GM12873 (cell line): ENCODE measurements at regions not wholly inside any gene's neighbourhood (a gene's known extent, or its start where the extent isn't known, plus 50 kb on each side); places are given as distances from the start of the nearest gene placed in this dataset.

ENCODE experiments used
- CTCF ChIP-seq: IDR thresholded peaks from 2 replicates; pipeline ENCODE4 v1.5.1; 2012; ENCODE audit warnings: low read depth, mild to moderate bottlenecking, moderate library complexity, low read length, control low read depth; ENCODE audit not compliant: insufficient read depth; ENCODE audit errors: missing control alignments

DNA sequence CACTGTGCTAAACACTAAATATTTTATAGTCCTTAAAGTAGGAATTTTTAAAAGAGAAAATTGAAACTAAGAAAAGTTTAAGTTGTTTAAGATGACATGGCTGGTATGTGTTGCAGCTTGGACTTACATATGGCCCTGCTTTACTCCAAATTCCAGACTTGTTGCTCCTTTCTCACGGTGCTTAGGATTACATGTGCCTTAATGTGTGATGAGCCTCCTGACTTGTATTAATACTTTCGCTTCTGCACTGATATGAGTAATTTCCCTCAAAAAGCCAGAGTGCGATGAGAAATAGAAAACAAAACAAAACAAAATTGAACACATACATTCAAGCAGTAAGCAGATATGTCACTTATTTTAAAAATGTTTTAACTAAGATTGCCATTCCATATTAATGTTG is 250.2 kb downstream of the VGLL3 start:
- no peak for TF ChIP-seq CTCF

DNA sequence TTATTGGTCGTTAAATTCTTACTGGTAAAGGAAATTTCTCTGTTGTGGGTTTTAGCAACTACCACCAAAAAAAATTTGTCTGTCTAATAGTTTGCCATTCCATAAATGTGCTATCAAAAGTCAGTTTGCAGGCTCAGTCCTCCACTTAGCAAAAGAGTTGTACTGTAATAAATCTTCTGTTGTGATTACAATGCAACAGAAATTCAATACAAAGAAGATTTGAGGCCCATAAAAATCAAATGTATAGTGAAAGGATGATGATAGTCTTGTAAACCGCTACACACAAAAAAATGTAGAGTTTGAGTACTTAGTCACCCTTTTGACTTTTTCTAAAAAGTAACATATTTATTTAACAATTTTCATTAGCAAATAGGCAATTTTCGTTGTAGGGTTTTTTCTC is 251.7 kb downstream of the VGLL3 start:
- no peak for TF ChIP-seq CTCF

DNA sequence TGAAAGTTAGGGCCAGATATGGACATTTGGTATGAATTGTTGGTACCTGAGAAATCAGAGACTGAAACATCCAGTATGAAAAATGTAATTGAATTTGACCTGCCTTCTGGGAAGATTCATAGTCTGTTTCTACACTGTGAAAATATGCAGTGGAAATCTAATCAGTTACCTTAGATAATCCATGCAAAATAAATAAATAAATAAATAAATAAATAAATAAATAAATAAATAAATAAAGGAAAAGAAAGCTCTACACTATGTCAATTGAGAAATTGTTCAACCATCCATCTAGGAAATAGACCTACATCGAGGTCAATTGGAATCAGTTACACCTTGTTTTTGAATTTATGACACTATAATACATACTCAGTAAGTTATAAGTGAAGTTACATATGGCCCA is 252.3 kb downstream of the VGLL3 start:
- no peak for TF ChIP-seq CTCF

- TF ChIP-seq CTCF, result no peak
Measured at GRCh38 chr3:86737517-86737916, 253.4 kb downstream of the VGLL3 start.

DNA sequence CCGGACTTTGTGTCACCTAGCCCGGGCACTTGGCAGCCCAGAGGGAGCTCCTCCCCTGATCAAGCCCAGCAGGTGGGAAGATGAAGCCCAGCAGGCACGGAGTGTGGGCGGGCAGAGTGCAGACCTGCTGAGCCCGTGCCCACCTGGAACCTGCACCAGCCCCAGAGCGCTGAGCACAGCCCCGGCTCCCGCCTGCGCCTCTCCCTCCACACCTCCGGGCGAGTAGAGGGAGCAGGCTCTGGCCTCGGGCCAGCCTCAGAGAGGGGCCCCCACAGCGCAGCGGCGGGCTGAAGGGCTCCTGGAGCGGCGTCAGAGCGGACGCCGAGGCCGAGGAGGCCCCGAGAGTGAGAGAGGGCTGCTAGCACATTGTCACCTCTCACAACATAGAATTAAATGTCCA is 257.7 kb downstream of the VGLL3 start:
- no peak for TF ChIP-seq CTCF

DNA sequence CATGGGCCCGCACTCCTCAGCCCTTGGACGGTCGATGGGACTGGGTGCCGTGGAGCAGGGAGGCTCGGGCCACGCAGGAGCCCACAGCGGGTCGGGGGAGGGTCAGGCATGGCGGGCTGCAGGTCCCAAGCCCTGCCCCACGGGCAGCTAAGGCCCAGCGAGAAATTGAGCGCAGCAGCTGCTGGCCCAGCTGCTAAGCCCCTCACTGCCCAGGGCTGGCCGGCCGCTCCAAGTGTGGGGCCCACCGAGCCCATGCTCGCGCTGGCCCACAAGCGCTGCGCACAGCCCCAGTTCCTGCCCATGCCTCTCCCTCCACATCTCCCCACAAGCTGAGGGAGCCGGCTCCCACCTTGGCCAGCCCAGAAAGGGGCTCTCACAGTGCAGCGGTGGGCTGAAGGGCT is 259.4 kb downstream of the VGLL3 start:
- TF ChIP-seq CTCF, result no peak

- no peak for TF ChIP-seq CTCF
Measured at GRCh38 chr3:86723433-86723832, 267.5 kb downstream of the VGLL3 start.

DNA sequence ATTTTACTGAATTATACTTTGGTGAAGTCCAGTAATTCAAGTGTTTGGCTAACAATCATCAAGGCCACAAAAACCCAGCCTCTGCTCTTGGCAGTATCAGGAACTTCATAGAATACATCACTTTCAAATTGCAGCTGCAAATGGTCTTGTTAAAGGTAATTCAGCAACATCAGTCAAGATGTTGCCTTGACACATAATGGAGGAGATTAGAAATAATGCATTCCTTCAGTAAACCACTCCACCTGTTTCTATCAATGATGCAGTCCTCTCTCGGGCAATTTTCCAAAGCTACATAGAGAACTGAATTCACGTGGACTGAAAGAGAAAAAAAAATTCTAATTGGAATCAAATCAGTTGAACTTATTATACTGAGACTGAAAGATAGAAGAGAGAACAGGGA is 279.3 kb downstream of the VGLL3 start:
- TF ChIP-seq CTCF, result no peak
